Suprapubic skin (tissue), 4 donors: ENCODE measurements at regions not wholly inside any gene's neighbourhood (a gene's known extent, or its start where the extent isn't known, plus 50 kb on each side); places are given as distances from the start of the nearest gene placed in this dataset.

ENCODE experiments used
- DNase-seq, 2 donors: peaks; one replicate each; pipeline ENCODE4 v3.0.0-alpha.2; 2019; ENCODE audit warnings: low spot score in 2 of 2
- H3K27ac ChIP-seq: fragments of 200-600 bp; sonication (generic); one replicate; pipeline ENCODE4 v1.5.1; 2019
- H3K27me3 ChIP-seq: fragments of 200-600 bp; sonication (generic); one replicate; pipeline ENCODE4 v1.5.1; 2019
- H3K36me3 ChIP-seq: fragments of 200-600 bp; sonication (generic); one replicate; pipeline ENCODE4 v1.5.1; 2019
- H3K4me1 ChIP-seq: fragments of 200-600 bp; sonication (generic); one replicate; pipeline ENCODE4 v1.5.1; 2019
- H3K4me3 ChIP-seq: fragments of 200-600 bp; sonication (generic); one replicate; pipeline ENCODE4 v1.5.1; 2019; ENCODE audit warnings: mild to moderate bottlenecking
- H3K9me3 ChIP-seq: fragments of 200-600 bp; sonication (generic); one replicate; pipeline ENCODE4 v1.5.1; 2019
- EP300 ChIP-seq: sonication (generic); formaldehyde crosslinking; IDR thresholded peaks from one replicate; pipeline ENCODE4 v1.6.1; 2017; ENCODE audit warnings: antibody characterized with exemption
- POLR2A ChIP-seq, 2 donors: fragments of 450-650 bp; IDR thresholded peaks; one replicate each; pipeline ENCODE4 v1.6.1; 2017; ENCODE audit warnings: antibody characterized with exemption in 2 of 2, mild to moderate bottlenecking in 2 of 2, moderate library complexity in 2 of 2
- POLR2AphosphoS5 ChIP-seq, 3 donors: sonication (generic); formaldehyde crosslinking; IDR thresholded peaks; one replicate each; pipeline ENCODE4 v1.6.1; 2017; ENCODE audit warnings: antibody characterized with exemption in 3 of 3
- WGBS: methylation state at CpG from one replicate; pipeline ENCODE4 v1.1.5; 2018; 5-methylcytosine and 5-hydroxymethylcytosine counted together
- TF ChIP-seq, protein P1 (sequence below), 2 donors: fragments of 200-600 bp in 1 of 2; fragments of 450-650 bp in 1 of 2; sonication (generic) in 1 of 2; IDR thresholded peaks; one replicate each; pipeline ENCODE4 v1.5.1; 2016 to 2019; ENCODE audit warnings: antibody characterized with exemption in 2 of 2, mild to moderate bottlenecking in 1 of 2, moderate library complexity in 1 of 2

DNA sequence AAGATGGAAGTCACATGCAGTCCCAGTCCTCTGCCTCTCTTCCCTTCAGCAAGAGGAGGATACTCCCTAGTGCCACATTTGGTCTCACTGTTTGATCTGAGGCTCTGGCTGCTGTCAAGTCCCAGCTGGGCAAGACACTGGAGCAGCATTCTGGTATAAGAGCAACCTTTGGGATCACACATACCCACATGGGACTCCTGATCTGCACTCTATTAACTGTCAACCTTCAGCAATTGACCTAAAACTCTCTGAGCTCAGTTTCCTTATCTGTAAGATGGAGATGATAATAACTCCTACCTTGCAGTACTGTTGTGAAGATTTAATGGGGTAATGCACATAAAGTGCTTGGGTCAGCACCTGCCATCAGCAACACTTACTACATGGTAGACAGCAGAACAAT is 437.9 kb downstream of the PIK3R1 start:
- DNase-seq: no peak
- no peak overlapping the region for H3K27ac ChIP-seq
- no peaks in the 10 kb centered on the region for H3K9me3 ChIP-seq
- peaks cover 24% of the 10 kb centered on the region for H3K4me1 ChIP-seq
- no peaks in the 10 kb centered on the region for H3K27me3 ChIP-seq
- H3K4me3 ChIP-seq: no peak overlapping the region
- no peaks in the 10 kb centered on the region for H3K36me3 ChIP-seq
- TF ChIP-seq, protein P1, sequence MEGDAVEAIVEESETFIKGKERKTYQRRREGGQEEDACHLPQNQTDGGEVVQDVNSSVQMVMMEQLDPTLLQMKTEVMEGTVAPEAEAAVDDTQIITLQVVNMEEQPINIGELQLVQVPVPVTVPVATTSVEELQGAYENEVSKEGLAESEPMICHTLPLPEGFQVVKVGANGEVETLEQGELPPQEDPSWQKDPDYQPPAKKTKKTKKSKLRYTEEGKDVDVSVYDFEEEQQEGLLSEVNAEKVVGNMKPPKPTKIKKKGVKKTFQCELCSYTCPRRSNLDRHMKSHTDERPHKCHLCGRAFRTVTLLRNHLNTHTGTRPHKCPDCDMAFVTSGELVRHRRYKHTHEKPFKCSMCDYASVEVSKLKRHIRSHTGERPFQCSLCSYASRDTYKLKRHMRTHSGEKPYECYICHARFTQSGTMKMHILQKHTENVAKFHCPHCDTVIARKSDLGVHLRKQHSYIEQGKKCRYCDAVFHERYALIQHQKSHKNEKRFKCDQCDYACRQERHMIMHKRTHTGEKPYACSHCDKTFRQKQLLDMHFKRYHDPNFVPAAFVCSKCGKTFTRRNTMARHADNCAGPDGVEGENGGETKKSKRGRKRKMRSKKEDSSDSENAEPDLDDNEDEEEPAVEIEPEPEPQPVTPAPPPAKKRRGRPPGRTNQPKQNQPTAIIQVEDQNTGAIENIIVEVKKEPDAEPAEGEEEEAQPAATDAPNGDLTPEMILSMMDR (IDR thresholded peaks at IDR 0.05): no peak
- no peak for TF ChIP-seq EP300
- TF ChIP-seq POLR2AphosphoS5 (IDR thresholded peaks at IDR 0.05): no peak
- TF ChIP-seq POLR2A (IDR thresholded peaks at IDR 0.05): no peak

DNA sequence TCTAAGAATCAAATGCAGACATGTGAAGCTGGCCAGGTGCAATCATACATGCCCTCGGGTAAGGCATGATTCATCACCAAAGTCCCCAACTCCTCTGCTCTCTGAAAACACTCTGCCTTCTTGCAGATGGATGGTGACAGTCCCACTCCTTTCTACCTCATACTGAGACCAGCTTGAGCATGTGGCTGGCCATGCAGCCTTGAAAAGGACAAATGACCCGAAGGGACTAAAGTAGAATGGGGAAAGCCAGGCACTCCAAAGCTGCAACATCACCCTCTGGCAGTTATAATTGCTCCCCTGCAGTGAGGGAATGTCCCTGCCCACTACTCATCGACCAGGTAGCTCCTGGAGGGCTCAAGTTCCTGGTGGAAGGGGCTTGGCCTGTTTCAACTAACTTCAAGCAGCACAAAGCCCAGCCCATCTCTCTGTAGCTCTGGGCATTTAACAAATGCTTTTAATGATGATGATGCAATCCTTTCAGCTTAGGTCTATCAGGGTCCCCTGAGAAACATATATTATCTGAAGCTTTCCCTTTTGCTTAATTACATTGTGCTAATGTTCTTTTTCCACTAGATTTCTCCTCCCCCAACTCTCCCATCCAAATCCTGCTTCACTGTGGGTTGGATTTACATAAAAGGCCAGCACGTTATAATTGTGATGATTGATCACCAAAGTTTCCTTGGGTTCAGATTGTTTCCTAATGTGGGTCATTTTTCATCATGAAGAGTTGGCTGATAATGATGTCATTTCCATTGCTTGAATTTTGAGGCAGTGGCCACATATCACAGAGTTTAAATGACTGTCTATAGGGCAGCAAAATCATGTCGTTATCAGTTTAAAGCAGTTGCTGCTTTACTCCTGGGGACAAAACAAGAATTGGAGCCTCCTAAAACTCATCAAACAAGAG is 436.5 kb upstream of the SLC30A5 start:
- Histone ChIP-seq H3K36me3 (no peaks in the 10 kb centered on the region), H3K9me3 (no peaks in the 10 kb centered on the region), H3K27ac (no peak overlapping the region), H3K27me3 (no peaks in the 10 kb centered on the region), H3K4me1 (peaks cover 14% of the 10 kb centered on the region), H3K4me3 (no peak overlapping the region)
- no peak for DNase-seq
- TF ChIP-seq POLR2AphosphoS5 (IDR thresholded peaks at IDR 0.05): no peak
- TF ChIP-seq EP300: no peak
- TF ChIP-seq POLR2A (IDR thresholded peaks at IDR 0.05): no peak
- TF ChIP-seq, protein P1 (IDR thresholded peaks at IDR 0.05): no peak
- 27% methylated on average over 5 of the region's 5 CpGs for WGBS

DNA sequence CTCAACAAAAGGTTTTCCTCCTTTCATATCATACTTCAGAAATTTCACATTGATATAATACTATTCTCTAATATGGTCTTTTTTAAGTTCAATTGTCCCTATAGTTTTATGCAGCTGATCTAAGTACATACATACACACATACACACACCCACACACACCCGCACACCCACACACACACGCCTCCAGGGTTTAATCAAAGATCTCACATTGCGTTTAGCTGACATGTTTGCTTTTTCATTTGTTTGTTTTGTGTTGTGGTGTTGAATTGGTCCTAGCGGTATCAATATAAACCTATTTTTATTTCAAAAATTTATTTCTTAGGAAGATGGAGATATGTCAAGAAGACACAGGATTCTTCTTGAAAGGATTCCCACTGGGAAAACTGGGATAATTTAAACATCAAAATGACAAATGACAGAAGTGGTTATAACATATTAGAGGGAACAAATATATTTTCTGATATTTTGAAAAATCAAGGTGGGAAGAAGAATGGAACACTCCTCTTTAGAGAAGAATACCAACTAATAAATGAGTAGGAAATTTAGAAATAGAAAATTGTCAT is 434.9 kb upstream of the SLC30A5 start:
- H3K27me3 ChIP-seq: no peaks in the 10 kb centered on the region
- no peak overlapping the region for H3K27ac ChIP-seq
- peaks cover 14% of the 10 kb centered on the region for H3K4me1 ChIP-seq
- TF ChIP-seq EP300 (no peak), POLR2A (IDR thresholded peaks at IDR 0.05) (no peak), POLR2AphosphoS5 (IDR thresholded peaks at IDR 0.05) (no peak)
- TF ChIP-seq, protein P1 (IDR thresholded peaks at IDR 0.05): no peak
- 92% methylated on average over 4 of the region's 4 CpGs for WGBS
- H3K9me3 ChIP-seq: no peaks in the 10 kb centered on the region
- DNase-seq: no peak
- no peaks in the 10 kb centered on the region for H3K36me3 ChIP-seq
- H3K4me3 ChIP-seq: no peak overlapping the region

DNA sequence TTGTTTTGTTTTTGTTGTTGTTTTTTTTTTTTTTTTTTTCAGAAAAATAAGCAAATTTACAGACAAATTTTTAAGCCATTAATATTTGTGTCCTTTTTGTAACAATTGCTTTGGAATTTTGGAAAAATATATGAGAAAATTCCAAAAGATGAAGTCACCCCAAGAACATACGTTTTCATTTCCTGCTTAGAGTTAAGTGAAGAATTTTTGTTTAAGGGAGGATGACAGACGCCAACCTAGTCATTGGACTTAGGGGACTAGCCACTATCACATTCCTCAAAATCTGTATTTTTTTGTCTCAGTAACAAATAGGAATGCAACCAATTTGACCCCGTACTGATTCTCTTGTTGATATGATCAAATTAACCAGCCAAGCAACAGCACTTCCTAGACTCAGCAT is 433.9 kb upstream of the SLC30A5 start:
- TF ChIP-seq EP300: no peak
- TF ChIP-seq, protein P1 (IDR thresholded peaks at IDR 0.05): no peak
- TF ChIP-seq POLR2A (IDR thresholded peaks at IDR 0.05): no peak
- no peak for TF ChIP-seq POLR2AphosphoS5 (IDR thresholded peaks at IDR 0.05)

DNA sequence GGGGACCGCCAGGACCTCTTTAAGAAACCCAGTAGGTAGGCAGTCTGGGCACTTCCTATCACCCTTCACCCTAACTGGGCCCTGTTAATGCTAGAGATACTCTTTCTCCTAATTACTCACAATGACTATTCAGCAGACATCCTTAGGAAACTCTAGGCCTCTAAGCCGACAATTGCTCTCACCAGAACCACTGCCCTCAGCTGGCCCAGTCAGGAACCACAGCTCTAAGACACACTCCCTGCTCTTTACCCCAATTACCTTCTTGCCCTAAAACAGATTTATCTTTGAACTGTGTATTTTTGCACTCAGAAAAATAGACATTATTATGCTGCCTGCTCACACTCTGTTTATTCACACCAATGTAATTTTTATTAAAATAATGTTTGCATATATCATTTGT is 432.6 kb upstream of the SLC30A5 start:
- 86% methylated on average over 2 of the region's 2 CpGs for WGBS
- H3K9me3 ChIP-seq: no peaks in the 10 kb centered on the region

More for the DNA sequence above, 433.9 kb upstream of the SLC30A5 start:
- H3K4me1 ChIP-seq: peaks cover 14% of the 10 kb centered on the region
- H3K27ac ChIP-seq: no peak overlapping the region
- 86% methylated on average over 3 of the region's 3 CpGs for WGBS
- no peaks in the 10 kb centered on the region for H3K36me3 ChIP-seq
- no peaks in the 10 kb centered on the region for H3K9me3 ChIP-seq
- no peak overlapping the region for H3K4me3 ChIP-seq
- DNase-seq: no peak
- H3K27me3 ChIP-seq: no peaks in the 10 kb centered on the region

More for the DNA sequence above, 432.6 kb upstream of the SLC30A5 start:
- Histone ChIP-seq H3K27ac (no peak overlapping the region), H3K36me3 (no peaks in the 10 kb centered on the region), H3K27me3 (no peaks in the 10 kb centered on the region), H3K4me3 (no peak overlapping the region), H3K4me1 (peaks cover 14% of the 10 kb centered on the region)
- TF ChIP-seq POLR2AphosphoS5 (IDR thresholded peaks at IDR 0.05): no peak
- TF ChIP-seq, protein P1 (IDR thresholded peaks at IDR 0.05): peak in 1 of 2 donors; percentile 32
- no peak for DNase-seq
